Osteoblast (primary cell): ENCODE measurements at regions not wholly inside any gene's neighbourhood (a gene's known extent, or its start where the extent isn't known, plus 50 kb on each side); places are given as distances from the start of the nearest gene placed in this dataset.

Source experiments
- DNase-seq: peaks from one replicate; pipeline ENCODE4 v3.0.0; 2011; ENCODE audit warnings: low spot score, mixed read lengths; ENCODE audit not compliant: insufficient read length; ENCODE audit errors: missing footprints
- H2AFZ ChIP-seq: 2 replicates; pipeline ENCODE4 v1.6.0; 2011; ENCODE audit warnings: mild to moderate bottlenecking, low read length
- H3K27ac ChIP-seq: 2 replicates; pipeline ENCODE4 v1.5.1; 2011; ENCODE audit warnings: mild to moderate bottlenecking, low read depth, low read length, moderate library complexity
- H3K27me3 ChIP-seq: 2 replicates; pipeline ENCODE4 v1.6.0; 2012; ENCODE audit warnings: mild to moderate bottlenecking, control low read depth, inconsistent platforms, low read length, moderate library complexity; ENCODE audit not compliant: insufficient read depth
- H3K36me3 ChIP-seq: 2 replicates; pipeline ENCODE4 v1.5.1; 2011; ENCODE audit warnings: mild to moderate bottlenecking, low read length, control low read depth, moderate library complexity; ENCODE audit not compliant: insufficient read depth
- H3K4me1 ChIP-seq: 2 replicates; pipeline ENCODE4 v1.5.1; 2011; ENCODE audit warnings: mild to moderate bottlenecking, low read length, control low read depth, moderate library complexity; ENCODE audit not compliant: insufficient read depth
- H3K4me2 ChIP-seq: 2 replicates; pipeline ENCODE4 v1.6.0; 2011; ENCODE audit warnings: mild to moderate bottlenecking, low read length; ENCODE audit not compliant: insufficient read depth
- H3K4me3 ChIP-seq: fragments of 200-600 bp; sonication (generic); 3 replicates; pipeline ENCODE4 v1.5.1; 2012; ENCODE audit warnings: mild to moderate bottlenecking, low read length, inconsistent platforms; ENCODE audit not compliant: insufficient read depth
- H3K79me2 ChIP-seq: 2 replicates; pipeline ENCODE4 v1.6.0; 2012; ENCODE audit warnings: mild to moderate bottlenecking, low read length, control low read depth, inconsistent platforms; ENCODE audit not compliant: insufficient read depth
- H3K9me3 ChIP-seq: 2 replicates; pipeline ENCODE4 v1.5.1; 2011; ENCODE audit warnings: low read depth, low read length, control low read depth
- H4K20me1 ChIP-seq: 2 replicates; pipeline ENCODE4 v1.6.0; 2012; ENCODE audit warnings: mild to moderate bottlenecking, low read length, control low read depth; ENCODE audit not compliant: insufficient read depth
- CTCF ChIP-seq: IDR thresholded peaks from 2 replicates; pipeline ENCODE4 v1.5.1; 2011; ENCODE audit warnings: mild to moderate bottlenecking, low read depth, low read length, moderate library complexity; ENCODE audit errors: extremely low read depth

- Histone ChIP-seq H3K27ac (no peak overlapping the region), H3K79me2 (no peaks in the 10 kb centered on the region), H3K4me1 (peaks cover 6% of the 10 kb centered on the region), H3K36me3 (no peaks in the 10 kb centered on the region), H4K20me1 (no peaks in the 10 kb centered on the region), H2AFZ (no peak overlapping the region), H3K27me3 (no peaks in the 10 kb centered on the region), H3K4me2 (no peak overlapping the region), H3K9me3 (no peaks in the 10 kb centered on the region), H3K4me3 (no peak overlapping the region)
- no peak for TF ChIP-seq CTCF
- no peak for DNase-seq
Observed at GRCh38 chr9:79173932-79174331, 397.8 kb upstream of the TLE4 start.

GRCh38 chr9:79176014-79176697 is 395.6 kb upstream of the TLE4 start:
- no peaks in the 10 kb centered on the region for H3K27me3 ChIP-seq
- no peak for TF ChIP-seq CTCF
- H3K36me3 ChIP-seq: no peaks in the 10 kb centered on the region
- H3K27ac ChIP-seq: no peak overlapping the region
- H4K20me1 ChIP-seq: no peaks in the 10 kb centered on the region
- H3K4me3 ChIP-seq: no peak overlapping the region
- H3K4me2 ChIP-seq: peak overlapping the region; percentile 36
- no peaks in the 10 kb centered on the region for H3K9me3 ChIP-seq
- H2AFZ ChIP-seq: no peak overlapping the region
- H3K4me1 ChIP-seq: peaks cover 6% of the 10 kb centered on the region
- no peak for DNase-seq
- H3K79me2 ChIP-seq: no peaks in the 10 kb centered on the region

- no peak for TF ChIP-seq CTCF
- no peaks in the 10 kb centered on the region for H3K79me2 ChIP-seq
- H3K27me3 ChIP-seq: no peaks in the 10 kb centered on the region
- H3K4me1 ChIP-seq: peaks cover 6% of the 10 kb centered on the region
- H3K9me3 ChIP-seq: no peaks in the 10 kb centered on the region
- no peak overlapping the region for H3K4me2 ChIP-seq
- no peak overlapping the region for H3K4me3 ChIP-seq
- no peak overlapping the region for H2AFZ ChIP-seq
- H3K36me3 ChIP-seq: no peaks in the 10 kb centered on the region
- no peak overlapping the region for H3K27ac ChIP-seq
- H4K20me1 ChIP-seq: no peaks in the 10 kb centered on the region
- no peak for DNase-seq
Observed at GRCh38 chr9:79184831-79185230, 386.9 kb upstream of the TLE4 start.

- Histone ChIP-seq H3K27ac (no peak overlapping the region), H3K79me2 (no peaks in the 10 kb centered on the region), H3K9me3 (no peaks in the 10 kb centered on the region), H3K27me3 (no peaks in the 10 kb centered on the region), H3K4me3 (no peak overlapping the region), H4K20me1 (no peaks in the 10 kb centered on the region), H2AFZ (no peak overlapping the region), H3K4me1 (peaks cover 12% of the 10 kb centered on the region), H3K36me3 (no peaks in the 10 kb centered on the region), H3K4me2 (no peak overlapping the region)
- no peak for TF ChIP-seq CTCF
- no peak for DNase-seq
Observed at GRCh38 chr9:79185866-79186265, 385.9 kb upstream of the TLE4 start.
